Hepatocyte (in vitro differentiated cells): ENCODE measurements at regions not wholly inside any gene's neighbourhood (a gene's known extent, or its start where the extent isn't known, plus 50 kb on each side); places are given as distances from the start of the nearest gene placed in this dataset.

Experiments used
- EZH2 ChIP-seq: fragments of 200-600 bp; sonication (generic); IDR thresholded peaks from 2 replicates; pipeline ENCODE4 v1.6.1; 2016; ENCODE audit warnings: antibody characterized with exemption, mild to moderate bottlenecking, borderline replicate concordance
- TF ChIP-seq, protein P1 (sequence below): fragments of 200-600 bp; sonication (generic); IDR thresholded peaks from 2 replicates; pipeline ENCODE4 v1.5.1; 2016; ENCODE audit warnings: antibody characterized with exemption, mild to moderate bottlenecking; ENCODE audit not compliant: poor library complexity

DNA sequence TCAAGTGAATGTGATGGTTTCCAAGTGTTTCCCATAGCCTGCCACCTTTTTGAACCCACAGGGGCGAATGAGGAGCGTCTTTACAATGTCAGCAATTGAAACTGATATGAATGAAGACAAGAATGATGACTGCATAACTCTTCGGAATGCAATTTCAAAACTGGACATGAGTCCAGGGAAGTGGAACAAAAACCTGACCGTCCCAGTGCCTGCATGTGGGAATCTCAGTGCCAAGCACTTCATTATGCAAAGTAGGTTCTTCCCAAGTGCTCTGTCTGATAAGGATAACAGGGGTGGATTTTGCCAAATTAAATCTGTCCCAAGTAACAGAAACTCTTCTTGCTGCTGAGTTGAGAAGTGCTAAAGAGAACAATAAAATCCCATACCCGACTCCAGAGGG, 243.8 kb upstream of the ADAMTS16 start:
- TF ChIP-seq, protein P1, sequence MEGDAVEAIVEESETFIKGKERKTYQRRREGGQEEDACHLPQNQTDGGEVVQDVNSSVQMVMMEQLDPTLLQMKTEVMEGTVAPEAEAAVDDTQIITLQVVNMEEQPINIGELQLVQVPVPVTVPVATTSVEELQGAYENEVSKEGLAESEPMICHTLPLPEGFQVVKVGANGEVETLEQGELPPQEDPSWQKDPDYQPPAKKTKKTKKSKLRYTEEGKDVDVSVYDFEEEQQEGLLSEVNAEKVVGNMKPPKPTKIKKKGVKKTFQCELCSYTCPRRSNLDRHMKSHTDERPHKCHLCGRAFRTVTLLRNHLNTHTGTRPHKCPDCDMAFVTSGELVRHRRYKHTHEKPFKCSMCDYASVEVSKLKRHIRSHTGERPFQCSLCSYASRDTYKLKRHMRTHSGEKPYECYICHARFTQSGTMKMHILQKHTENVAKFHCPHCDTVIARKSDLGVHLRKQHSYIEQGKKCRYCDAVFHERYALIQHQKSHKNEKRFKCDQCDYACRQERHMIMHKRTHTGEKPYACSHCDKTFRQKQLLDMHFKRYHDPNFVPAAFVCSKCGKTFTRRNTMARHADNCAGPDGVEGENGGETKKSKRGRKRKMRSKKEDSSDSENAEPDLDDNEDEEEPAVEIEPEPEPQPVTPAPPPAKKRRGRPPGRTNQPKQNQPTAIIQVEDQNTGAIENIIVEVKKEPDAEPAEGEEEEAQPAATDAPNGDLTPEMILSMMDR = no peak
- TF ChIP-seq EZH2 = no peak
